ENCODE measurements at regions not wholly inside any gene's neighbourhood (a gene's known extent, or its start where the extent isn't known, plus 50 kb on each side); places are given as distances from the start of the nearest gene placed in this dataset.

DNA sequence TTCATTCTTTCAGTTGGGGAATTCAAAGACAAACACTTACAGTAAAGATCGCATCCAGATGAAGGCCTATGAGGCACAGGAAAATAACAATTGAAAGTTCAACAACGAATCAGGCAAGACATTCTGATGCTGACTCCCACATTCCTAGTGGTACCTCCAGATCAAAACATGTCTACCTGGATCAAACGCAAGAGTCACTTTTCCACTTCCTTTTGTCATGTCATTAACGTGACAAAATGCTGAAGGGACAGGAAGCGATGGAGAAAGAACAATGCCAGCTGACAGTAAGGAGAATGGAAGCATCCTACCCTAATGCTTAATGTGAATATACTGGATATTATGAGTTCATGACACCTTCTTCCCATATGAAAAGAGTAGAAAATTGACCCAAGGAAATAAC, 365.4 kb upstream of the CDH11 start:
- TF ChIP-seq POLR2A (IDR thresholded peaks at IDR 0.05; ENCODE audit: low read depth, low read length) (no peak), SPI1 (IDR thresholded peaks at IDR 0.05; ENCODE audit: low read depth, low read length) (no peak), TAF1 (IDR thresholded peaks at IDR 0.05; ENCODE audit: low read depth, low read length) (no peak), POLR2AphosphoS5 (IDR thresholded peaks at IDR 0.05; ENCODE audit: low read depth, low read length) (no peak)
